ENCODE measurements at regions not wholly inside any gene's neighbourhood (a gene's known extent, or its start where the extent isn't known, plus 50 kb on each side); places are given as distances from the start of the nearest gene placed in this dataset.

DNA sequence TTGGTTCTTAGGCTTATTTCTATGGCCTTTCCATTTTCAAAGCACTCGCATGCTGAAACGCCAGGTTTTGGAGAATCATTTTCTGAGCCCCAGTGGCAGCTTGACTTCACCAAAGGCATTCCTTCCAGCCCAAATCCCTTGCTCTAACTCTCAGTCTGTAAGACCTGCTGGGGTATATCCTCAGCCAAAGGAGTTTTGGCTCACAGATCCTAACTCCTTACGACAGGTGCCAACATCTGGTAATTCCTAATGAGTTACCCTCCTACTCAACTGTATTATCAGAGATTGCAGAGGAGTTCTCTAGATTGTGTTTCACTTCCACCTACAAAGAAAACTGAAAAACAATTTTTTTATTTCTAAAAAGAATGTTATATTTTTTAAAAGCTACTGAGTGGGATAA, 79.0 kb upstream of the RAB27B start:
- no peak for DNase-seq
- Histone ChIP-seq H3K14ac (replicated peaks; ENCODE audit: low read depth, low read length) (no peak overlapping the region), H3K79me1 (ENCODE audit: low read depth in 1 of 2, low read length in 2 of 2) (no peaks in the 10 kb centered on the region), H3K4me2 (ENCODE audit: low read depth, low read length) (no peak overlapping the region), H2AK9ac (replicated peaks; ENCODE audit: low read depth, low read length, poor library complexity) (no peak overlapping the region), H3K56ac (ENCODE audit: extremely low read depth, insufficient read depth, low read length) (no peak overlapping the region), H4K91ac (ENCODE audit: insufficient read depth, low read depth, low read length) (no peak overlapping the region), H3K4me3 (ENCODE audit: insufficient read depth, low read depth, low read length) (no peak overlapping the region), H3K23ac (ENCODE audit: low read depth, low read length) (no peak overlapping the region), H3K18ac (ENCODE audit: low read depth, low read length) (no peak overlapping the region), H3K36me3 (ENCODE audit: control insufficient read depth, insufficient read depth, low read length) (no peaks in the 10 kb centered on the region), H4K8ac (ENCODE audit: low read depth in 2 of 2, low read length in 2 of 2) (no peak overlapping the region), H2BK120ac (ENCODE audit: low read depth, low read length) (no peak overlapping the region), H2BK15ac (ENCODE audit: low read depth, low read length) (no peak overlapping the region), H3K4ac (ENCODE audit: low read depth, low read length) (no peak overlapping the region), H2BK5ac (ENCODE audit: low read depth, low read length, poor library complexity, severe bottlenecking) (no peak overlapping the region), H3K27me3 (ENCODE audit: control insufficient read depth, insufficient read depth, low read length) (no peaks in the 10 kb centered on the region), H3K9me3 (ENCODE audit: control insufficient read depth, insufficient read depth, low read length) (no peaks in the 10 kb centered on the region), H3K4me1 (ENCODE audit: control insufficient read depth, insufficient read depth, low read length) (no peaks in the 10 kb centered on the region), H3K9ac (ENCODE audit: low read depth, low read length) (no peak overlapping the region), H4K20me1 (ENCODE audit: insufficient read depth, low read length) (no peaks in the 10 kb centered on the region), H3K27ac (ENCODE audit: insufficient read depth, low read length) (no peak overlapping the region), H2AK5ac (ENCODE audit: low read depth, low read length) (no peak overlapping the region), H2BK20ac (ENCODE audit: low read depth, low read length) (no peak overlapping the region), H2AFZ (replicated peaks; ENCODE audit: low read length, poor library complexity) (no peak overlapping the region), H3K9me1 (ENCODE audit: insufficient read depth, low read length) (no peaks in the 10 kb centered on the region; the same call in 1 of the 2 replicates), H4K5ac (ENCODE audit: low read depth, low read length) (no peak overlapping the region)
- intact Hi-C loops (cut with micrococcal nuclease) (no loop called here), dilution Hi-C loops (cut with HindIII; ENCODE audit: low sequenced_read_pairs, unreplicated experiment) (no loop called here), in situ Hi-C loops (cut with MboI; ENCODE audit: low sequenced_read_pairs) (no loop called here)
- no peak for TF ChIP-seq POLR2A (IDR thresholded peaks at IDR 0.05; ENCODE audit: low read depth, low read length)
- TF ChIP-seq RCOR1 (IDR thresholded peaks at IDR 0.05; ENCODE audit: insufficient replicate concordance, low read length) = no peak
- TF ChIP-seq MXI1 (IDR thresholded peaks at IDR 0.05; ENCODE audit: borderline replicate concordance, low read depth, low read length) = no peak
- no peak for TF ChIP-seq FOS (IDR thresholded peaks at IDR 0.05; ENCODE audit: low read depth, low read length)
- TF ChIP-seq SMC3 (IDR thresholded peaks at IDR 0.05; ENCODE audit: low read depth, low read length) = no peak
- TF ChIP-seq, protein P1, sequence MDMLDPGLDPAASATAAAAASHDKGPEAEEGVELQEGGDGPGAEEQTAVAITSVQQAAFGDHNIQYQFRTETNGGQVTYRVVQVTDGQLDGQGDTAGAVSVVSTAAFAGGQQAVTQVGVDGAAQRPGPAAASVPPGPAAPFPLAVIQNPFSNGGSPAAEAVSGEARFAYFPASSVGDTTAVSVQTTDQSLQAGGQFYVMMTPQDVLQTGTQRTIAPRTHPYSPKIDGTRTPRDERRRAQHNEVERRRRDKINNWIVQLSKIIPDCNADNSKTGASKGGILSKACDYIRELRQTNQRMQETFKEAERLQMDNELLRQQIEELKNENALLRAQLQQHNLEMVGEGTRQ (IDR thresholded peaks at IDR 0.05; ENCODE audit: low read depth, low read length) = no peak
- no peak for TF ChIP-seq BHLHE40 (IDR thresholded peaks at IDR 0.05; ENCODE audit: low read depth, low read length)
- TF ChIP-seq RAD21 (IDR thresholded peaks at IDR 0.05; ENCODE audit: low read length) = no peak
- TF ChIP-seq MAZ (IDR thresholded peaks at IDR 0.05; ENCODE audit: borderline replicate concordance, low read depth, low read length) = no peak
- no peak for TF ChIP-seq NFE2L2 (IDR thresholded peaks at IDR 0.05; ENCODE audit: low read depth, low read length)
- TF ChIP-seq CEBPB (IDR thresholded peaks at IDR 0.05; ENCODE audit: low read depth, low read length) = no peak
- TF ChIP-seq MAFK (IDR thresholded peaks at IDR 0.05; ENCODE audit: low read depth, low read length) = no peak
- TF ChIP-seq, protein P2, sequence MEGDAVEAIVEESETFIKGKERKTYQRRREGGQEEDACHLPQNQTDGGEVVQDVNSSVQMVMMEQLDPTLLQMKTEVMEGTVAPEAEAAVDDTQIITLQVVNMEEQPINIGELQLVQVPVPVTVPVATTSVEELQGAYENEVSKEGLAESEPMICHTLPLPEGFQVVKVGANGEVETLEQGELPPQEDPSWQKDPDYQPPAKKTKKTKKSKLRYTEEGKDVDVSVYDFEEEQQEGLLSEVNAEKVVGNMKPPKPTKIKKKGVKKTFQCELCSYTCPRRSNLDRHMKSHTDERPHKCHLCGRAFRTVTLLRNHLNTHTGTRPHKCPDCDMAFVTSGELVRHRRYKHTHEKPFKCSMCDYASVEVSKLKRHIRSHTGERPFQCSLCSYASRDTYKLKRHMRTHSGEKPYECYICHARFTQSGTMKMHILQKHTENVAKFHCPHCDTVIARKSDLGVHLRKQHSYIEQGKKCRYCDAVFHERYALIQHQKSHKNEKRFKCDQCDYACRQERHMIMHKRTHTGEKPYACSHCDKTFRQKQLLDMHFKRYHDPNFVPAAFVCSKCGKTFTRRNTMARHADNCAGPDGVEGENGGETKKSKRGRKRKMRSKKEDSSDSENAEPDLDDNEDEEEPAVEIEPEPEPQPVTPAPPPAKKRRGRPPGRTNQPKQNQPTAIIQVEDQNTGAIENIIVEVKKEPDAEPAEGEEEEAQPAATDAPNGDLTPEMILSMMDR (conservative IDR thresholded peaks at IDR 0.05; ENCODE audit: low read depth, low read length) = no peak
- no peak for TF ChIP-seq RFX5 (IDR thresholded peaks at IDR 0.05; ENCODE audit: low read depth, low read length)
- TF ChIP-seq CHD1 (IDR thresholded peaks at IDR 0.05; ENCODE audit: low read depth, low read length) = no peak
- BruUV-seq (replicated peaks) = no TSS peak
- WGBS, 2 experiments (ENCODE audit: extremely low coverage in 2 of 2, insufficient read length in 1 of 2) = no CpG with 5 or more reads among the region's 3 CpGs
- ChIA-PET CTCF (interaction anchor here (0.9 kb wide), 1 partner anchor 234 kb away, joined by 4 read pairs; no protein-coding TSS in a partner anchor), POLR2A (ENCODE audit: unreplicated experiment) (no interaction called here)
- ATAC-seq (ENCODE audit: low read depth) = no peak
